HG03108 (cell line): ENCODE measurements at regions not wholly inside any gene's neighbourhood (a gene's known extent, or its start where the extent isn't known, plus 50 kb on each side); places are given as distances from the start of the nearest gene placed in this dataset.

Experiments used
- ATAC-seq: cut with Tn5 transposase; IDR thresholded peaks from one replicate; pipeline ENCODE4 v1.9.1; 2021; ENCODE audit warnings: moderate library complexity; ENCODE audit not compliant: unreplicated experiment

DNA sequence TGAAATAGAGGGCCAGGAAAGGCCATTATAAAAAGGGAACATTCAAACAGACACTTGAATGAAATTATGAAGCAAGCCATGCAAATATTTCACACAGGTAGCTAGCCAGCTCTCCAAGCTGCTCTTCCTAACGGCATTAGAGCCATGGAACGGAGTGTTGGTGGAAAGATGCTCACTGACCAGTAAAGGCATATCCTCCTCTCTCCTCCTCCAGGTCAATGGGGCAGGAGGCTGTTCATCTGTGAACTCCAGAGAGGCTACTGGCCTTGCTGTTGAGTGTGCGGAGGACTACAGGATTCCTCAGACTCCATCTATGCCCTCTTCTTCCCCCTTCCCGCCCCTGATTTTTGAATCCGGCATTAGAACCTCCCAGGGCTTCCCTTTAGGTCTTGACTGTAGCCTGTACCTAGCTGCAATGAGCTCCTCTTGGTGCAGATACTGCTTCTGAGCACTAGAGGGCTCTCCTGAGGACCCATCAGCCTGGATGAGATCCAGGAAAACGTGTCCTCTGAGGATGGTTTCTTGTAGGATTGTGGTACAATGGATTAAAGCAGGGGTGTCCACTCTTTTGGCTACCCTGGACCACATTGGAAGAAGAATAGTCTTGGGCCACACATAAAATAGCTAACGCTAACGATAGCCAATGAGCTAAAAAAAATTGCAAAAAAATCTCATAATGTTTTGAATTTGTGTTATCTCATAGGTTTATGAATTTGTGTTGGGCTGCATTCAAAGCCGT, 162.2 kb downstream of the SREK1 start:
- peak; percentile 64 for ATAC-seq

DNA sequence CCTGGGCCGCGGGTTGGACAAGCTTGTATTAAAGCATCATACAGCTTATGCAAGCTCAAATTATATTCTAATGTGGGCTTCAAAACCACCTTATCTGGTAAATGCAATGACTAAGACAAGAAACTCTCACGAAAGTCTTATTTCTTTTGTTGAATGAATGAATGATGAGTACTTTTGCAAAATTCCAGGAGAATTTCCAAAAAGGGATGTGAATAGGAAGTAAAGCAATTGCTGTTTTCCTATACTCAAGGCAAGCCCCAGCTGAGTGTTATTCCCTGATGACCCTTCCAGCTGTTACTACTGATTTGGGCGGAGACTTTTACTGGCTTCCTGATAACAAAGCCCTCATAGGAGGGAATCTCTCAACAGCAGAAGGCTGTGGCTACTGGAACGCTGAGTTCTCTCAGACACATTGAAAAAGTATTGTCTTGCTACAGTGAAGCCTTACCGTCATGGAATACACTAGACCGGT, 162.8 kb downstream of the SREK1 start:
- ATAC-seq, result no peak

DNA sequence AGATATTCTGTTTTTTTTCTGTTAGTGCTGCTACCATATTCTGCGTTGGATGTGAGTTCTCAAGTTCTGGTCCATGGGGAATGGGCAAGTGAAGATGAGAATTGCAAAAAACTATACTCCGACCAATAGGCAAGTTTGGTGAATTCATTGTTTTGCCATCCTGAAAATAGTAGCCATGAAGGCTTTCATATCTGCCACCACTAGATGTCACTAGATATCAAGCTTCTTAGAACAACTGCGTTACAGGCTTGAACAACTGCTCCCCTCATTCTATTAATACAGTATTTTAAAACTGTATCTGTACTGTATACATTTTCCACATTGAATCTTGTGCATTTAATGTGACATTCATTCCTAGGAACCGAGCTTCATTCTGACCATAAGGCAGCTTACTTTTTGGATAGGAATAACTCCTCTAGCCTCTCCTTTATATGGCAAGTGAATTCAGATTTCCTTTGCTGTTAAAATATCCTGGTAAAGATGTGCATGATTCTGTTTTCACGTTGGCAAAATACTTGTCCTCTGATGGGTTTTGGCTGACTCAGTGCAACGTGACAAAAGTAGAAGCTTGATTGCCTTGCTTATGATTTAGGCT, 163.6 kb downstream of the SREK1 start:
- ATAC-seq, result no peak

DNA sequence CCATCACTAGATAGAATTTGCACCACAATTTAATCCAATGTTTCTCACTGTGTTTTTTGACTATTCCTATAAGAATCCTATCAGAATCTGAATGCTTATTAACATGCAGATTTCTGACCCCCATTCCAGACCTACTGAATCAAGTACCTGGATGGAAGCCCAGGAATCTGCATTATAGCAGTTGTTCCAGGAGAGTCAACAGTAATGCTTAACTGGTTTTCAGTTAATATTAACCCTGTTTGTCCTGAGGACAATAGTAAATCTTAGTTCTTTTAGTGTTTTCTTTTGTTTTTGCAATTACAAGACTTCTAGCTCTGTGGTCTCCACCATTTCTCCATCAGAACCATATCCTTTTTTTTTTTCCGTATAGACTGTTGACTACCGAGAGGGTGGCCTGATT, 168.2 kb downstream of the SREK1 start:
- no peak for ATAC-seq

DNA sequence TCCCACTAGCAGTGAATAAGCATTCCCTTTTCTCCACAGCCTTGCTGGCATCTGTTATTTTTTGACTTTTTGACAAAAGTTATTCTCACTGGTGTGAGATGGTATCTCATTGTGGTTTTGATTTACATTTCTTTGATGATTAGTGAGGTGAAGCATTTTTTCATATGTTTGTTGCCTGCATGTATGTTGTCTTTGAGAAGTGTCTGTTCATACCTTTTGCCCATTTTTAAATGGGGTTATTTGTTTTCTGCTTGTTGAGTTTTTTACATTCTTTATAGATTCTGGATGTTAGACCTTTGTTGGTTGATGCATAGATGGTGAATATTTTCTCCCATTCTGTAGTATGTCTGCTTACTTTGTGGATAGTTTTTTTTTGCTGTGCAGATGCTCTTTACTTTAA, 171.7 kb downstream of the SREK1 start:
- ATAC-seq, result no peak

DNA sequence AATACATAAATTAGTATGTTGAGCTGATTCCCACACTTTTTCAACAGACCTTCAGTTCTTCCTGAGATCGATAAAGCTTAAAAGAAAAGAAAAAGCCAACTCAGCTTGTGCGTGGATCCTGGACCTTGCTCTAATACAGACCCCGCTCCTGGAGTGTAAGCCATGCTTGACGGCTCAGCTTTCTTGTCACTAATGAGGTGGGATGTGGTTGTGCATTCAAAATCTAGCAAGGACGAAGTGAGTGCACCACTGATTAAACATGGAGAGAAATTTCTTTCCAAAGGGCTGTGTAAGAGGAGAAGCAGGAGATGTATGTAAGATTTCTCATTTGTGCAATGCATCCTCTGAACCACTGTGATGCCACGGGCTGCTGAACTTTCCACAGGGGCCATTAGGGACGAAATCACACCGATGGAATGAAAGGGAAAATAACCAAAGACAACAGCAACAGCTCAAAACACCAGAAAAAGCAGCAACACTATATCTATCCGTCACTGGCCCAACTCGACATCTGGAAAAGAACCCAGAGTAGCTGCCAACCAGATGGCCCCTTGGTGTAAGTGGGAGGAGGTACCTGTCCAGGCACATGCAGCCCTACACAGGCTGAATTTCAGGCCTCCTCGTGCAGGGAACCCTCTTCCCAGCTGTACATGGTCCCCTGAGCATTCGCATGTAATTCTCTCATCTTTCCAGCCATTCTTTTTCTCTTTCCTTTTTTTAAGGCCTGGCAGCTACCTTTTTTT, 178.9 kb downstream of the SREK1 start:
- ATAC-seq, result no peak

DNA sequence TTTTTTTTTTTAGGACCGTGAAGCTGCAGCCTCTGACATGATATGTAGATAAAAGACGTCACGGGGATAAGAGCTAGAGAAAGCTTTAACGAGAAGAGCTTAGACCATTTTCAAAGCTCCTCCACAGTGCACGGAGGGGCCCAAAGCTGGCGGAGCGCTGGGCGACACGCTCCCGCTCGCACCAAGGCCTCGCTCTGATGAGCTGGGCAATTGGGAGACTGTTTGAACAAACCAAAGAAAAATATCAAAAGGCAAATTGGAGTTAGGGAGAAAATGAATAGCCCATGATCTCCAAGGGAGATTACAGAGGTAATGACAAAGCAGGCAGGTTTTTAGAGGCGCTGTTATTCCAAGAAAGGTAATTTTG, 179.4 kb downstream of the SREK1 start:
- no peak for ATAC-seq

DNA sequence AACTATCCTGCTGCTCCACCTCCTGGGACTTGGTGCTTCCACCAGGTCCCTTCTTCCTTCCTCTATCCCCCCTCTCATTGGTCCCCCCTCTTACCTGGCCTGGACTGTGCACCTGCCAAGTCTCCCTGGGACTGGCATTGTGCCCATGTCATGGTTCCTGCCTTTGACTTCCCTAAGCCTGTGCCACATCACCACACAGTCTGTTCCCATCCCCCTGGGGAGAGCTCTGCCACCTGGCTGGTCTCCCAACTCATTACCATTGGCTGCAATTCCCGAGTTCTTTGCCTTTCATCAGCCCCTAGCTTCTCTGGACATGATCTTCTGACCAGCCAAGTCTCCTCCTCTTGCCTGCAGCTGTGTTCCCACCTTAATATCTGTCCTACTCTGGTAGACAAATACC, 180.3 kb downstream of the SREK1 start:
- no peak for ATAC-seq

DNA sequence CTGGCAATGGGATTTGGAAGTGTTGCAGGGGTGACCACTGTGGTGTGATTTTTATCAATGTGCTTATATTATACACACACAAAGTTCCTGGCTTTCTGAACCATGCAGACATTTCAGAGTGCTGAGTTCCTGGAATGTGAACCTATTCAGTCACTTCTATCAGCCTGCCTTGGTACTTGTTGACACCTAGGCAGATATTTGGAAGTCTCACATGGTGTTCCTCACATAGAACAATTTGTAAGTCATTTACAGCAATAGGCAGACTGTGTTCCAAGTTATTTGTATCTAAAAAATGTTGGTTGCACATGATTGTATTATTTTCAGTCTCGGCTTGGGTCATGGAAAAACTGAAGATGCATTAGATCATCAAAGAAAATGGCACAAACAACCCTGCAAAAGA, 182.2 kb downstream of the SREK1 start:
- no peak for ATAC-seq

DNA sequence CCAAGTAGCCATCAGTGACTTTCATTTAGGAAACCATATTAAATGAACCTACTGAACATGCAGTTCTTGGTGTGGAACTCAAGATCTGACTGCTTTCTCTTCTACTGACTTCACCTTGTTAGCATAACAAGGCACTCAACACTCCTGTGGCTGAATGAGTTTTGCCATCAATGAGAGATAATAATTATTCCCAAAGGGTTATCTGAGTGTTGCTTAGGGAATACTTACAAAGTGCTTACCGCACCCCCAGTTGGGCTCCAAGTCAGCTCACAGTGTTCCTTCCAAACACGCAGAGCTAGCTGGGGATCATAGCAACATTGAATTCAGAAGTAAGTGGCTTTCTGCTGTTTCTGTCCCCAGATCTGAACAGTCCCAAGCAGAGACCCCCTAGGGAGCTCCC, 182.9 kb downstream of the SREK1 start:
- no peak for ATAC-seq

DNA sequence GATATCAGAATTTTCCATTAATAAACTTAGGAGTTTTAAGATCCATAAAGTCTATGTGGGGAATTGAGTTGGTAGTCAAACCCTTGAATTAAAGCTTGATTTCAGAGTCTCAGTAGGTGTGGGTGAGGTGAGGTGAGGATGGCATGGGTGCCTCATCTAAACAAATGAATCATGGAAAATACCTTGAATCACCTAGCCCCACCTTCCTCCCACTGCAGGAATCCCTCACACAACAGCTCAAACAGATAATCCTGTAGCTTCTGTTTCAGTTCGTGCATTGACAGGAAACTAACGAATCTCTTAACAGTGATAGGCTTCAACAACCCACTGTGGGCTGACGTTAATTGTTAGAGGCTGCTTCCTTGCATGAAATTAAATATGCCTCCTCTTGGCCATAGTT, 185.0 kb downstream of the SREK1 start:
- no peak for ATAC-seq

DNA sequence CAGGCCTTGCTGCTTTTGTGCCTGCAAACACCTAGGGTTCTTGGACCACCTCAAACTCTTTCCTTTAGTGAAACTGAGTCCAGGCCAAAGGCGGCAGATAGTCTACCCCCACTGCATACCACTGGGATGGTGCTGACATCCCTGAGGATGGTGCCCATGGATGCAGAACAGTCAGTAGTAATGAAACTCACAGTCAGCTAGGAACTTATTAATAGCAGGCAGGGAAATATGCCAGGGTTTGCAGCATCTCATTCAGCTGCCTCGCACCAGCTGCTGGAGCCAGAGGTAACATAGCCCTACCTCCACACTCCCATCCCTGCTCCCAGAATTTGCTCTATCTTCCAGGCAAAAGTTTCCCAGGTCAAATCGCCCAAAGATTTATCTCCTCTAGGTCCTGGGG, 189.1 kb downstream of the SREK1 start:
- ATAC-seq, result no peak

DNA sequence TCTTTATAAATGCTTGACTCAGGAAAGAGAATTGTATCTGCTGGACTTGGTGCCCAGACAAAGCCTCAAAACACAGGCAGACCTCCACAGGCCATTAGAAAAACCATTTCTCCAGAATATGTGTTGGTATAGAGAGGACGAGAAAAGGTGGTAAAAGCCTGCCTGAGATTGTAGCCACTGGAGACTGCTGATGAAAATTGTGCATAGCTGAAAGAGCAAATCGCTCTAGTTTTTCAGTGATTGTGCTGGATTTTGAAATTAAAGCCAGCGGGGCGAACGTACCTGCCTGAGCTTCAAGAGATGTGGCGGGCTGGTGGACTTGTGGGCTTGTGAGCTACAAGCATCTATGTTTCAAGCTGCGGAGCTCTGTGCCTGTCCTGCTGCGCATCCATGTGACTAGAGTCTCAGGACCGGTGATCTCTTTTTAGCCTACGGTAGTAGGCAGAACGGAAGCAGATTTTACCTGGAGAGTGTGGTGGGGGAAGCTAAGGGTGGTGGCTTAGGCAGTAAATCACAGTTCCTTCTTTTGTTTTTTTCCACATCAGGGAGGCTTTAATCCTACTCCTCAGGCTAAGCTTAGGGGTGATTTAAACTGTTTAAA, 193.6 kb downstream of the SREK1 start:
- ATAC-seq, result no peak

DNA sequence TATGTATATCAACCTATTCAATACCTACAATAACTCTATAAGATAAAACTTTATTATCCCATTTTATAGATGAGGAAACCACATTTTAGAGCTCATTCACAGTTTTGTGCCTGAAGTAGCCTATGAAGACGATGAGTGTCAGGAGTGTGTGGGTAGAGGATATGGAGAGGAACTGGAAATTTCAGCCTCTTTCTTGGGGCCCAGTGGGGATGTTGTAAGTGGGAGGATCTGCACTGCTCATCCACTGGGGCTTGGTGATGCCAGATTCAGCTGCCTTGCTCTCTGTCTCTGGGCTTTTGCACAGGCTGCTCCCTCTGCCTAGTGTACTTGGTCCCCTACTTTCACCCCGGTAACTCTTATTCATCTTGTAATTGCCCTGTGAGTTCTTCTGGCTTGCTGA, 194.7 kb downstream of the SREK1 start:
- no peak for ATAC-seq

DNA sequence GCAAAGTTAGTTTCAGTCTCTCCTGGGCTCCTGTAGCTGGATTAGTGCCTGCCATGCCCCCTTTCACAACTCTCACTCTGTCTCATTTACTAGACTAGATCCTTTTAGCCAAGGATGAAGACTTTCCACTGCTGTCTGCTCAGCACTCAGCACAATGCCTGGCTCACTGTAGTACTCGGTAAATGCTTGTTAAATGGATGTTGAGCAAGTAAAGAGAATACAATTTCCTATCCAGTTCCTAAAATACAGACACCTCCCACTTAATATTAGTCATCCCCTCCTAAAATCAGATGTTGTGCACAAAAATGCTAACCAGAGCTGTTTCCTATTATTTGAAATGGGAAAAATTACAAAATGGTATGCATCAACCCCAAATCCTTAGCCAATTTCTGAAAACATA, 195.8 kb downstream of the SREK1 start:
- no peak for ATAC-seq

DNA sequence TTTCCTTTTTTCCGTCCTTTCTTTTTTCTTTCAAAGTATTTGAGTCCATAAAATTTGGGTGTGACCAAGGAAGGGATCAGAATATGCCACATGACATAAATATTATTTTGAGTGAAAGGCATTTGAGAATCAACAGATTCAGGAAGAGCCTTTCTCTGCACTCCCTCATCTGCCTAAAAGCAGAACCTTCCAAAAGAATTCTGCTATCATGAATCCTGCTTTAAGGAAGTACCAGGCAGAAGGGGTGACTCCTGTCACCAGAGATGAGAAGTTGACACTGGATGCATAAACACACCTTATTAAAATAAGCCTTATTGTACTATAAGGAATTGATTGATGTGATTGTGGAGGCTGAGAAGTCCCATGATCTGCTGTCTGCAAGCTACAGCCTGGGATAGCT, 196.7 kb downstream of the SREK1 start:
- ATAC-seq, result no peak

DNA sequence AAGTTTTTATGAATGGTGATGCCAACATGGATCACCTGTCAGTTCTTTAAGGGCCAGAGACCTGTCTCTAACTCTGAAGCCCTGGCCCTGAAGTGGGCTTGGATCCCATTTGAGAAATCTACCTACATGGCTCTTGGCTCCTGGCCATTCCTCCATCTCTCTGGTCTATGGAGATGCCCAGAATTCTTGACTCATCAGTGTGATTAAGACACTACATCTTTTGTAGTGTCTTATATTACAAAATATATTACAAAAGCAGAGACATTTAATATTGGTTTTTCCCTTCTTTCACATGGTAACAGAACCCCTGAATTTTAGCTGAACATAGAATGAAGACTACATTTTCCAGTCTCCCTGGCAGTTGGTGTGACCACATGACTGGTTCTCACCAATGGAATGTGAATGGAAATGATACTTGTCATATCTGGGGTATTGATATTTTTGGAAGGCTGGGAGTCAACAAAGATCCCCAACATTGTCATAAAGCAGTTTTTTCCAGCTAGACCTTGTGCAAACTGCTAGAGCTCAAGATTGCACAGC, 198.3 kb downstream of the SREK1 start:
- ATAC-seq, result no peak

DNA sequence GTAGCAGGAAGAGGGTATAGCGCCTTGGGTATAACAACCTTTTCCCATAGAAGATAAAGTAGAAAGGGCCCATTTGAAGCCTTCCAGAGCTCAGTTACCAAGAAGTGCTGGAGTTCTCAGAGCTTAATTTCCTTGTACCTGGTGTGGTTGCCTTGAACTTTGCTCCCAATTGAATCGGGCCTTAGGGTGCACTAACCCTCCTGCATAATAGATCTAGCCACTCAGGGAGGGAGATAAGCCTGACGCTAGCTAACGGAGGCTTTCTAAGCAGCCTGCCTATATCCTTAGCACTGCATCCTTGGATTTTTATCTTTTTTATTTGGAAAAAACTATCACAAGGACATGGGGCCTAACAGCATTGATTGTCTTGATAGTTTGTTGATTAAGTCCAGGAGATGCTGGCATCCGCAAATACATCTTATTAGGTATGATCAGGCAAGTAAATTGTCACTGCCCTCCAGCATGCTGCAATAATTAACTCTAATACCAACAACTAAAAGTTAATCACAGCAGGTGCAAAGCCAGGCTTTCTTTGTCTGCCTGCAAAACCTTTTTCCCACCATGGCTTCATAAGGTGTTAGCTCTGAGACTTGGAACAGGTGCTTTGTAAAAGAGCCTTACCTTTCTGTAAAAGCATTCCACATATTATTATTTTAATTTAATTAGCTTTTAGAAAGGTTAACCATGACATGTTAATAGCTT, 199.4 kb downstream of the SREK1 start:
- no peak for ATAC-seq

DNA sequence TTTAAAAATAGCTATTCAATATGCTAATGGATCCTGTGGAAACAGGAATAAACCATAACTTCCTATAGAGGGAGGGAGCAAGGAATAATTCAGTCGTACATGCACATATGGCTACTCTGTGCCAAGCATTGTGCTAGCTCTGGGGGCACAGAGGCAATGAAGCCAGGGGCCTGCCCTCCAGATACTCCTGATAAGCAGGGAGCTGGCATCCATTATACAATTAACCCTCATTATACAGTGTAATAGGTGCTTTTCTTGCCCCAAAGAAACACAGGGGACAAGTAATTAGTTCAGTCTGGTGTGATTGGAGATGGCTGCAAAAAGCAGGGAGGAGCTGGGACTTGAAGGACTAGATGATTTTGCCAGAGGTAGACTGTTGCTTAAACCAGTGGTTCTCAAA, 200.4 kb downstream of the SREK1 start:
- ATAC-seq, result no peak

DNA sequence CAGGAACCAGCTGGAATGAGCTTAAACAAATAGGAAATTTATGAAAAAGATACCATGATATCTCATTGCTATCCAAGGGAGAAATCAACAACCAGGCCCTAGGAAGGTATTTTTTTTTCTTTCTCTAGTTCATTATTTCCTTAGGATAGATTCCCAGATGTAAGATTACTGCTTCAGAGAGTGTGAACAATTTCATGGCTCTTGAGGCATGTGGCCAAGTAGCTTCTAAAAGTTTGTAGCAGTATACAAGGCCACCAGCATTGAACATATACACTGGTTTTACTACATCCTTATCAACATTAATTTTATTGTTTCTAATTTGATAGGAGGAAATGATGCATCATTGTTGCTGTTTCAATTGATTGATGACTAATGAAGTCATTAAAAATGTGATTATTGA, 201.2 kb downstream of the SREK1 start:
- ATAC-seq, result no peak

DNA sequence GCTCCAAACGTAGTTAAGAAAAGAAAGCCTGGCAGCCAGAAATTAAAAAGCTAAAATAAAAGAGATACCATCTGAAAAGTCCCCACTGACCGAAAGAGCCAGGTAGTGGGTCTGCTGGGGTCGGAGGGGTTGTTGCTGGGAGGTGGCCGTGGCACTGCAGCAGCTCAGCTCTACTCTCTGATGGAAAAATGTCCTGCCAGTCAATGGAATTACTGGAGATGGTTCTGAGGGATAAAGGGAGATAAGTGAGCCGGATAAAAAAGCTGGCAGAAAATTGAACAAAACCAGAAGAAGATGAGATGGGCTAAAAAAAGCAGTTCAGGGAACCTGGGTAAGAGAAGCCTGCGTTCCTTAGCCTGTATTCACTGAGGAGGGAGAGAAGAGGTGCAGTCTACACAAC, 202.8 kb downstream of the SREK1 start:
- ATAC-seq, result no peak
